ENCODE measurements at regions not wholly inside any gene's neighbourhood (a gene's known extent, or its start where the extent isn't known, plus 50 kb on each side); places are given as distances from the start of the nearest gene placed in this dataset.

DNA sequence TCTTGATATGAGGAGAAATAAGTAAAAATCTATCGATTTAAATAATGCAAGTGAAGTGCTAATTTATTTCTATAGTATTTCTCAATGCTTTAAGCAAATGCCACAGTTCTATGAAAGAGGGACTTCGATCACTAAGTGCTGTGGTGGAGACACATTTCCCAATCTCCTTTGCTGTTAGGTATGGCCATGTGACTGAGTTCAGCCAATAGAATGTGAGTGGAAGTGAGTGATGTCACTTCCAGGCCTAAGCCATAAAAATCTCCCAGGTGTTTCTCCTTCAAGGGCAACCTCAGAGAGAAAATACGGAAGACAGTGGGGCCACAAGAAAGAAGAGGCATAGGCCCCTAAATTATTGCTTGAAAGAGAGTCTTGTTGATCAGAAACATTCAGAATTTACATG, 100.3 kb upstream of the ANKH start:
- TF ChIP-seq POLR2A (IDR thresholded peaks at IDR 0.05) (no peak), CTCF (IDR thresholded peaks at IDR 0.05 in 8 of 11, conservative IDR thresholded peaks at IDR 0.05 in 3 of 11) (no peak), POLR2AphosphoS5 (IDR thresholded peaks at IDR 0.05) (no peak)
- intact Hi-C loops (cut with DNase I; ENCODE audit: low total_unique reads): no loop called here
- Histone ChIP-seq H3K36me3 (no peaks in the 10 kb centered on the region), H3K4me1 (no peaks in the 10 kb centered on the region), H3K4me3 (no peak overlapping the region), H3K9me3 (no peaks in the 10 kb centered on the region), H3K27me3 (replicated peaks in 1 of 7) (no peaks in the 10 kb centered on the region), H3K27ac (no peak overlapping the region)
- 91 to 95% (median 93%) methylated on average over 3 of the region's 3 CpGs for WGBS, 5 donors
- DNase-seq: no peak

DNA sequence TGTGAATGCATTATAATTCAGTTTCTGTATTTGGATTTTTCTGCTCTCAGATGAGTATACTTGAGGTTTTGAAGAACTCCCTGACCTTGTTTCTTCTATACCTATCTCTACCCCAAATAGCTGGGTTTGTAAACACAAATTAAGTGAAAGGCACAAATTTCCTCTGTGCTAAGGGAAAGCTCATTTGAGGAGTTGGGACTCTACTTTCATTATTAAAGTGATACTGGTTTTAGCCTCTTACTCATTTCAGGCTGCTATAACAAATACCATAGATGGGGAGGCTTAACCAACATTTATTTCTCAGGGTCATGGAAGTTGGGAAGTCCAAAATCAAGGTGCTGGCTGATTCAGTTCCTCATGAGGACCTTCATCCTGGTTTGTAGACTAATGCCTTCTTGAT, 97.2 kb upstream of the ANKH start:
- intact Hi-C loops (cut with DNase I; ENCODE audit: low total_unique reads): no loop called here
- no peak for TF ChIP-seq POLR2A (IDR thresholded peaks at IDR 0.05)
- TF ChIP-seq CTCF (IDR thresholded peaks at IDR 0.05 in 8 of 11, conservative IDR thresholded peaks at IDR 0.05 in 3 of 11): no peak
- no peak for TF ChIP-seq POLR2AphosphoS5 (IDR thresholded peaks at IDR 0.05)
- H3K9me3 ChIP-seq: no peaks in the 10 kb centered on the region
- no peaks in the 10 kb centered on the region for H3K4me1 ChIP-seq
- no peaks in the 10 kb centered on the region for H3K27me3 ChIP-seq (replicated peaks in 1 of 7)
- H3K36me3 ChIP-seq: no peaks in the 10 kb centered on the region
- no peak for DNase-seq
- no peak overlapping the region for H3K4me3 ChIP-seq
- H3K27ac ChIP-seq: no peak overlapping the region

- Histone ChIP-seq H3K4me3 (no peak overlapping the region), H3K27ac (no peak overlapping the region), H3K9me3 (no peaks in the 10 kb centered on the region), H3K4me1 (no peaks in the 10 kb centered on the region), H3K36me3 (no peaks in the 10 kb centered on the region), H3K27me3 (replicated peaks in 1 of 7) (no peaks in the 10 kb centered on the region)
- no peak for DNase-seq
- intact Hi-C loops (cut with DNase I; ENCODE audit: low total_unique reads): no loop called here
- WGBS, 5 donors: 89 to 93% (median 92%) methylated on average over 6 of the region's 6 CpGs
- TF ChIP-seq POLR2A (IDR thresholded peaks at IDR 0.05) (no peak), CTCF (IDR thresholded peaks at IDR 0.05 in 8 of 11, conservative IDR thresholded peaks at IDR 0.05 in 3 of 11) (no peak), POLR2AphosphoS5 (IDR thresholded peaks at IDR 0.05) (no peak)
These were observed 95.6 kb upstream of the ANKH start for GRCh38 chr5:14967166-14967565.

DNA sequence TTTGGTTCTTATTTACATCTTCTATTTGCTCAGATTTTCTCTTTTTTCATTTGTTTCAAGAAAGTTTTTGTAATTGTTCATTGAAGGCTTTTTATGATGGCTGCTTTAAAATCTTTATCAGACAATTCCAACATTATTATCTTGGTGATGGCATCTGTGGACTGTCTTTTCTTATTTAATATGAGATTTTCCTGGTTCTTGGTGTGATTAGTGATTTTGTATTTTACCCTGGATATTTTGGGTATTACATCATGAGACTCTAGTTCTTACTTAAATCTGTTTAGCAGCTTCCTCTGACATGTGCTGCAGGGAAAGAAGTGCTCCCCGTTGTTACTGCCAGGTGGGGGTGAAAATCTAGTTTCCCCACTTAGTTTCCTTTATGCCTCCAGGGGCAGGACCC, 94.2 kb upstream of the ANKH start:
- intact Hi-C loops (cut with DNase I; ENCODE audit: low total_unique reads): no loop called here
- Histone ChIP-seq H3K36me3 (no peaks in the 10 kb centered on the region), H3K4me3 (no peak overlapping the region), H3K9me3 (no peaks in the 10 kb centered on the region), H3K27me3 (replicated peaks in 1 of 7) (no peaks in the 10 kb centered on the region), H3K27ac (no peak overlapping the region), H3K4me1 (no peaks in the 10 kb centered on the region)
- no peak for TF ChIP-seq POLR2AphosphoS5 (IDR thresholded peaks at IDR 0.05)
- no peak for TF ChIP-seq POLR2A (IDR thresholded peaks at IDR 0.05)
- TF ChIP-seq CTCF (IDR thresholded peaks at IDR 0.05 in 8 of 11, conservative IDR thresholded peaks at IDR 0.05 in 3 of 11): no peak
- WGBS, 5 donors: 59 to 96% (median 71%) methylated on average over 1 of the region's 1 CpG
- DNase-seq: no peak

All from spleen (tissue), 11 donors.